H1 (cell line): ENCODE measurements at regions not wholly inside any gene's neighbourhood (a gene's known extent, or its start where the extent isn't known, plus 50 kb on each side); places are given as distances from the start of the nearest gene placed in this dataset.

Experiments
- CTCF ChIA-PET: fragments of 300-600 bp; sonication (Branson Sonifier 250); formaldehyde crosslinking; loops from one replicate; lab custom pipeline; 2021; ENCODE audit not compliant: partially characterized antibody; lab: Charles Lee
- POLR2A ChIA-PET: fragments of 300-600 bp; sonication (Branson Sonifier 250); formaldehyde crosslinking; loops from one replicate; lab custom pipeline; 2021; ENCODE audit warnings: inconsistent platforms; ENCODE audit not compliant: partially characterized antibody; lab: Charles Lee
- DNase-seq, 2 experiments: peaks; one replicate each; pipeline versions ENCODE4 v3.0.0 to v3.0.0-alpha.2; 2010 to 2022; ENCODE audit warnings: low spot score in 2 of 2, low read depth in 1 of 2, mixed read lengths in 1 of 2
- FAIRE-seq: peaks from 2 replicates; lab custom pipeline; 2011; peaks lifted over from hg19 to GRCh38; lab: Jason Lieb, UNC
- H2AFZ ChIP-seq: 2 replicates; pipeline ENCODE4 v1.8.1; 2012; ENCODE audit warnings: low read length, inconsistent platforms
- H2AK5ac ChIP-seq: 2 replicates; pipeline ENCODE4 v1.6.1; 2013; ENCODE audit warnings: low read depth, low read length
- H2BK120ac ChIP-seq: replicated peaks from 2 replicates; pipeline ENCODE3; 2013; ENCODE audit warnings: low read depth, low read length, inconsistent platforms
- H2BK12ac ChIP-seq: 2 replicates; pipeline ENCODE4 v1.6.1; 2013; ENCODE audit warnings: low read depth, low read length
- H2BK15ac ChIP-seq: 2 replicates; pipeline ENCODE4 v1.6.1; 2013; ENCODE audit warnings: low read length
- H2BK20ac ChIP-seq: 2 replicates; pipeline ENCODE4 v1.6.1; 2013; ENCODE audit warnings: low read length
- H2BK5ac ChIP-seq: 2 replicates; pipeline ENCODE4 v1.6.1; 2013; ENCODE audit warnings: low read depth, low read length
- H3K14ac ChIP-seq: 2 replicates; pipeline ENCODE4 v1.6.1; 2013; ENCODE audit warnings: inconsistent platforms; ENCODE audit not compliant: insufficient read length
- H3K18ac ChIP-seq: 2 replicates; pipeline ENCODE4 v1.6.1; 2013; ENCODE audit warnings: low read length; ENCODE audit errors: extremely low read depth
- H3K23ac ChIP-seq: 2 replicates; pipeline ENCODE4 v1.6.1; 2013; ENCODE audit warnings: inconsistent platforms; ENCODE audit not compliant: insufficient read length
- H3K23me2 ChIP-seq: 2 replicates; pipeline ENCODE4 v1.6.1; 2013; ENCODE audit warnings: low read depth, low read length
- H3K27ac ChIP-seq: 2 replicates; pipeline ENCODE4 v1.6.1; 2011; ENCODE audit warnings: low read depth, low read length, inconsistent platforms
- H3K27me3 ChIP-seq, 4 experiments: replicated peaks in 1 of 4; 1 replicate in 1 of 4; 2 replicates in 3 of 4; pipeline versions ENCODE4 v1.6.1 to v1.8.1; 2011 to 2013; ENCODE audit warnings: low read length in 3 of 4, mild to moderate bottlenecking in 3 of 4, inconsistent platforms in 2 of 4, mixed read lengths in 2 of 4, moderate library complexity in 1 of 4; ENCODE audit not compliant: control insufficient read depth in 3 of 4, insufficient read depth in 3 of 4; ENCODE audit errors: extremely low read depth in 1 of 4
- H3K36me3 ChIP-seq, 4 experiments: 2 replicates each; pipeline versions ENCODE4 v1.6.1 to v1.8.1; 2011 to 2013; ENCODE audit warnings: mild to moderate bottlenecking in 4 of 4, low read length in 3 of 4, moderate library complexity in 2 of 4, control low read depth in 1 of 4, inconsistent platforms in 1 of 4; ENCODE audit not compliant: insufficient read depth in 4 of 4, control insufficient read depth in 2 of 4
- H3K4ac ChIP-seq: replicated peaks from 2 replicates; pipeline ENCODE3; 2013; ENCODE audit warnings: low read length, low read depth, mixed read lengths, inconsistent platforms; ENCODE audit not compliant: insufficient read length
- H3K4me1 ChIP-seq, 4 experiments: replicated peaks in 1 of 4; 1 replicate in 1 of 4; 2 replicates in 3 of 4; pipeline versions ENCODE4 v1.6.1 to v1.8.1; 2011 to 2013; ENCODE audit warnings: low read length in 3 of 4, inconsistent platforms in 2 of 4, mixed read lengths in 1 of 4; ENCODE audit not compliant: insufficient read depth in 4 of 4, control insufficient read depth in 3 of 4
- H3K4me2 ChIP-seq, 2 experiments: 2 replicates each; pipeline versions ENCODE4 v1.6.1 to v1.8.1; 2011 to 2013; ENCODE audit warnings: low read depth in 2 of 2, low read length in 2 of 2, control low read depth in 1 of 2, inconsistent platforms in 1 of 2, mild to moderate bottlenecking in 1 of 2; ENCODE audit not compliant: insufficient read depth in 1 of 2
- H3K4me3 ChIP-seq, 4 experiments: fragments of 200-600, 300-600 bp in 1 of 4; sonication (generic), shearing (Covaris generic), sonication (Bioruptor Twin) in 1 of 4; 2 replicates each; pipeline versions ENCODE4 v1.5.1 to v1.8.1; 2011 to 2016; ENCODE audit warnings: low read length in 4 of 4, low read depth in 3 of 4, control low read depth in 2 of 4, inconsistent platforms in 2 of 4, mild to moderate bottlenecking in 2 of 4, mixed read lengths in 1 of 4, moderate library complexity in 1 of 4; ENCODE audit not compliant: insufficient read depth in 2 of 4; ENCODE audit errors: extremely low read depth in 1 of 4
- H3K56ac ChIP-seq: replicated peaks from 2 replicates; pipeline ENCODE3; 2013; ENCODE audit warnings: low read depth, mild to moderate bottlenecking, mixed read lengths, low read length, inconsistent platforms; ENCODE audit not compliant: insufficient read length
- H3K79me1 ChIP-seq: 2 replicates; pipeline ENCODE4 v1.6.1; 2013; ENCODE audit warnings: low read depth, low read length, control low read depth
- H3K79me2 ChIP-seq, 2 experiments: 2 replicates each; pipeline versions ENCODE4 v1.6.1 to v1.8.1; 2012 to 2013; ENCODE audit warnings: low read length in 2 of 2, mild to moderate bottlenecking in 2 of 2, inconsistent platforms in 1 of 2; ENCODE audit not compliant: insufficient read depth in 2 of 2, control insufficient read depth in 1 of 2
- H3K9ac ChIP-seq, 4 experiments: replicated peaks in 1 of 4; 1 replicate in 1 of 4; 2 replicates in 3 of 4; pipeline versions ENCODE4 v1.6.1 to v1.8.1; 2011 to 2013; ENCODE audit warnings: low read depth in 3 of 4, low read length in 3 of 4, control low read depth in 2 of 4, mild to moderate bottlenecking in 2 of 4, moderate library complexity in 2 of 4, inconsistent platforms in 1 of 4; ENCODE audit errors: extremely low read depth in 1 of 4
- H3K9me3 ChIP-seq, 2 experiments: 2 replicates each; pipeline versions ENCODE4 v1.6.1 to v1.8.1; 2012 to 2013; ENCODE audit warnings: mild to moderate bottlenecking in 2 of 2, moderate library complexity in 2 of 2, control low read depth in 1 of 2, inconsistent platforms in 1 of 2, low read depth in 1 of 2, low read length in 1 of 2, mixed read lengths in 1 of 2; ENCODE audit not compliant: insufficient read depth in 2 of 2
- H4K20me1 ChIP-seq, 2 experiments: replicated peaks in 1 of 2; 2 replicates each; pipeline versions ENCODE3 to v1.8.1; 2011 to 2013; ENCODE audit warnings: inconsistent platforms in 2 of 2, low read length in 2 of 2, mild to moderate bottlenecking in 1 of 2; ENCODE audit not compliant: insufficient read depth in 2 of 2, control insufficient read depth in 1 of 2
- H4K5ac ChIP-seq: 2 replicates; pipeline ENCODE4 v1.6.1; 2013; ENCODE audit warnings: low read length, low read depth, mixed read lengths, inconsistent platforms; ENCODE audit not compliant: insufficient read length
- H4K8ac ChIP-seq: 2 replicates; pipeline ENCODE4 v1.8.0; 2013; ENCODE audit warnings: mild to moderate bottlenecking, moderate library complexity, low read length, inconsistent platforms; ENCODE audit not compliant: insufficient read depth; ENCODE audit errors: extremely low read depth
- H4K91ac ChIP-seq: replicated peaks from 2 replicates; pipeline ENCODE3; 2013; ENCODE audit warnings: low read length, mixed read lengths, inconsistent platforms; ENCODE audit not compliant: insufficient read length
- ATF2 ChIP-seq: IDR thresholded peaks from 2 replicates; pipeline ENCODE4 v1.6.1; 2012; ENCODE audit warnings: low read length, inconsistent platforms
- CHD2 ChIP-seq: IDR thresholded peaks from 2 replicates; pipeline ENCODE4 v1.6.1; 2012; ENCODE audit warnings: low read length, improper control_type of control experiment
- HDAC2 ChIP-seq, 2 experiments: fragments of 300-600 bp in 1 of 2; sonication (generic) in 1 of 2; IDR thresholded peaks; 2 replicates each; pipeline ENCODE4 v1.6.1; 2011 to 2012; ENCODE audit warnings: low read depth in 2 of 2, low read length in 2 of 2, mild to moderate bottlenecking in 2 of 2, moderate library complexity in 2 of 2, borderline replicate concordance in 1 of 2, inconsistent platforms in 1 of 2
- NANOG ChIP-seq: IDR thresholded peaks from 2 replicates; pipeline ENCODE4 v1.6.1; 2011; ENCODE audit warnings: low read length, low read depth, mild to moderate bottlenecking, inconsistent platforms; ENCODE audit not compliant: insufficient read depth, poor library complexity, severe bottlenecking
- NRF1 ChIP-seq: IDR thresholded peaks from 2 replicates; pipeline ENCODE4 v1.6.1; 2011; ENCODE audit warnings: mild to moderate bottlenecking, low read depth, low read length, improper control_type of control experiment
- POLR2AphosphoS5 ChIP-seq: IDR thresholded peaks from 2 replicates; pipeline ENCODE4 v1.6.1; 2011; ENCODE audit warnings: low read depth, low read length
- RAD21 ChIP-seq, 2 experiments: IDR thresholded peaks in 1 of 2; conservative IDR thresholded peaks in 1 of 2; 2 replicates each; pipeline ENCODE4 v1.6.1; 2011; ENCODE audit warnings: low read depth in 2 of 2, low read length in 2 of 2, improper control_type of control experiment in 1 of 2, inconsistent platforms in 1 of 2, mild to moderate bottlenecking in 1 of 2, moderate library complexity in 1 of 2
- SIX5 ChIP-seq: IDR thresholded peaks from 2 replicates; pipeline ENCODE4 v1.6.1; 2011; ENCODE audit warnings: mild to moderate bottlenecking, low read depth, low read length
- SRF ChIP-seq: IDR thresholded peaks from 2 replicates; pipeline ENCODE4 v1.6.1; 2011; ENCODE audit warnings: mild to moderate bottlenecking, low read depth, low read length, moderate library complexity
- TAF7 ChIP-seq: optimal IDR thresholded peaks from 2 replicates; pipeline ENCODE3; 2011; ENCODE audit warnings: low read depth, mild to moderate bottlenecking, inconsistent platforms, low read length, moderate library complexity, borderline replicate concordance
- TBP ChIP-seq: IDR thresholded peaks from 2 replicates; pipeline ENCODE4 v1.6.1; 2011; ENCODE audit warnings: low read depth, low read length, improper control_type of control experiment
- ZNF274 ChIP-seq: IDR thresholded peaks from 2 replicates; pipeline ENCODE4 v1.7.0; 2012; ENCODE audit warnings: low read length, borderline replicate concordance; ENCODE audit errors: extremely low read depth
- WGBS, 2 experiments: shearing (Covaris generic) in 1 of 2; methylation state at CpG; one replicate each; pipeline versions ENCODE4 v1.1.6 to v1.1.7; 2013 to 2015; ENCODE audit warnings: low lambda C conversion rate in 2 of 2, mixed read lengths in 2 of 2, inconsistent platforms in 1 of 2, low coverage in 1 of 2, missing lambda C conversion rate in 1 of 2; ENCODE audit not compliant: insufficient replicate concordance in 2 of 2, insufficient coverage in 1 of 2, insufficient read length in 1 of 2; ENCODE audit errors: extremely low coverage in 1 of 2, missing lambda C conversion rate in 1 of 2; 5-methylcytosine and 5-hydroxymethylcytosine counted together

- POLR2A ChIA-PET: no interaction called here
- Histone ChIP-seq H3K36me3 (no peaks in the 10 kb centered on the region), H3K56ac (no peak overlapping the region), H3K18ac (no peak overlapping the region), H3K14ac (no peak overlapping the region), H4K5ac (no peak overlapping the region), H3K4me2 (no peak overlapping the region), H3K4me1 (no peaks in the 10 kb centered on the region), H2AFZ (no peak overlapping the region), H3K79me1 (no peaks in the 10 kb centered on the region), H2BK120ac (no peak overlapping the region), H3K9ac (no peak overlapping the region), H4K91ac (no peak overlapping the region), H2BK5ac (no peak overlapping the region), H2BK12ac (no peak overlapping the region), H3K23me2 (no peaks in the 10 kb centered on the region), H3K79me2 (no peaks in the 10 kb centered on the region), H4K20me1 (no peaks in the 10 kb centered on the region), H3K4ac (no peak overlapping the region), H2AK5ac (no peak overlapping the region), H3K9me3 (no peaks in the 10 kb centered on the region), H3K4me3 (no peak overlapping the region), H2BK20ac (no peak overlapping the region), H3K27me3 (no peaks in the 10 kb centered on the region), H4K8ac (no peak overlapping the region), H3K23ac (no peak overlapping the region), H3K27ac (no peak overlapping the region), H2BK15ac (no peak overlapping the region)
- CTCF ChIA-PET: interaction anchor here (0.6 to 4.0 kb wide), 5 partner anchors 7 to 372 kb away, joined by 3 to 18 read pairs (median 3); no protein-coding TSS in a partner anchor
- WGBS, 2 experiments: 94% methylated on average over 3 of the region's 3 CpGs; no CpG with 5 or more reads in 1 of the 2 experiments
- no peak for DNase-seq
- no peak for FAIRE-seq
- TF ChIP-seq CHD2 (no peak), ZNF274 (no peak), ATF2 (no peak), NANOG (no peak), TBP (no peak), SRF (no peak), HDAC2 (IDR thresholded peaks at IDR 0.05; ENCODE audit: borderline replicate concordance in 1 of 2, low read depth in 2 of 2, low read length in 2 of 2) (no peak), SIX5 (no peak), RAD21 (IDR thresholded peaks at IDR 0.05 in 1 of 2, conservative IDR thresholded peaks at IDR 0.05 in 1 of 2; ENCODE audit: low read depth in 2 of 2, low read length in 2 of 2) (no peak), POLR2AphosphoS5 (no peak), NRF1 (no peak), TAF7 (no peak)
These were observed 242.9 kb downstream of the TECRL start for GRCh38 chr4:64166365-64166764.
